NCI-H345 treated with DMSO at 0.1 percent for 48 hours (cell line): ENCODE measurements at regions not wholly inside any gene's neighbourhood (a gene's known extent, or its start where the extent isn't known, plus 50 kb on each side); places are given as distances from the start of the nearest gene placed in this dataset.

ENCODE experiments used
- DNase-seq: peaks from one replicate; lab custom pipeline; 2025; ENCODE audit not compliant: unreplicated experiment; lab: John Stamatoyannopoulos, UW

GRCh38 chr18:65548316-65548715, 202.5 kb upstream of the CDH7 start:
- DNase-seq, result no peak

GRCh38 chr18:65547046-65547445, 203.8 kb upstream of the CDH7 start:
- DNase-seq, result no peak

GRCh38 chr18:65544701-65545100, 206.1 kb upstream of the CDH7 start:
- no peak for DNase-seq

GRCh38 chr18:65527879-65528633, 222.8 kb upstream of the CDH7 start:
- DNase-seq, result no peak

- DNase-seq, result no peak
Observed at GRCh38 chr18:65526099-65526498, 224.7 kb upstream of the CDH7 start.

- DNase-seq, result no peak
Observed at GRCh38 chr18:65523461-65523860, 227.4 kb upstream of the CDH7 start.

- no peak for DNase-seq
Observed at GRCh38 chr18:65522907-65523306, 227.9 kb upstream of the CDH7 start.

- DNase-seq, result no peak
Observed at GRCh38 chr18:65516209-65516608, 234.6 kb upstream of the CDH7 start.

GRCh38 chr18:65498605-65499004, 252.2 kb upstream of the CDH7 start:
- no peak for DNase-seq

- DNase-seq, result peak; percentile 82
Observed at GRCh38 chr18:65487569-65487968, 263.2 kb upstream of the CDH7 start.

GRCh38 chr18:65477455-65477854, 273.4 kb upstream of the CDH7 start:
- no peak for DNase-seq

GRCh38 chr18:65468881-65469280, 281.9 kb upstream of the CDH7 start:
- DNase-seq, result no peak

GRCh38 chr18:65464361-65464760, 286.5 kb upstream of the CDH7 start:
- no peak for DNase-seq

- DNase-seq, result no peak
Observed at GRCh38 chr18:65459741-65460140, 291.1 kb upstream of the CDH7 start.

GRCh38 chr18:65458871-65459270, 291.9 kb upstream of the CDH7 start:
- no peak for DNase-seq

GRCh38 chr18:65439188-65439587, 311.6 kb upstream of the CDH7 start:
- no peak for DNase-seq

- DNase-seq, result no peak
Observed at GRCh38 chr18:65436430-65436829, 314.4 kb upstream of the CDH7 start.

- peak; percentile 57 for DNase-seq
Observed at GRCh38 chr18:65435534-65435933, 315.3 kb upstream of the CDH7 start.

GRCh38 chr18:65429601-65430000, 321.2 kb upstream of the CDH7 start:
- no peak for DNase-seq

- no peak for DNase-seq
Observed at GRCh38 chr18:65425366-65425765, 325.4 kb upstream of the CDH7 start.

- no peak for DNase-seq
Observed at GRCh38 chr18:65423776-65424175, 327.0 kb upstream of the CDH7 start.

- no peak for DNase-seq
Observed at GRCh38 chr18:65422544-65423136, 328.2 kb upstream of the CDH7 start.

- peak; percentile 69 for DNase-seq
Observed at GRCh38 chr18:65415098-65415497, 335.7 kb upstream of the CDH7 start.
